AG09309 (cell line): ENCODE measurements at regions not wholly inside any gene's neighbourhood (a gene's known extent, or its start where the extent isn't known, plus 50 kb on each side); places are given as distances from the start of the nearest gene placed in this dataset.
A peak's percentile ranks its signal among the peaks of the same experiment; 100 is the strongest.

Experiments used
- DNase-seq: peaks from one replicate; pipeline ENCODE4 v3.0.0-alpha.2; 2010; ENCODE audit warnings: low read depth
- H3K4me3 ChIP-seq: 2 replicates; pipeline ENCODE4 v1.5.1; 2011; ENCODE audit warnings: mild to moderate bottlenecking, low read depth, low read length, moderate library complexity; ENCODE audit not compliant: control insufficient read depth
- CTCF ChIP-seq: IDR thresholded peaks from 2 replicates; pipeline ENCODE4 v1.5.1; 2011; ENCODE audit warnings: mild to moderate bottlenecking, low read depth, low read length, inconsistent platforms; ENCODE audit not compliant: insufficient read depth, control insufficient read depth; ENCODE audit errors: missing control alignments

GRCh38 chr5:129387944-129388343 lies 72.2 kb upstream of the ADAMTS19 start:
- no peak overlapping the region for H3K4me3 ChIP-seq
- no peak for TF ChIP-seq CTCF
- DNase-seq: no peak

- no peak for DNase-seq
- no peak overlapping the region for H3K4me3 ChIP-seq
- no peak for TF ChIP-seq CTCF
Measured at GRCh38 chr5:129392681-129393080, 67.4 kb upstream of the ADAMTS19 start.

- no peak for DNase-seq
- no peak overlapping the region for H3K4me3 ChIP-seq
- no peak for TF ChIP-seq CTCF
Measured at GRCh38 chr5:129395247-129395646, 64.9 kb upstream of the ADAMTS19 start.

- no peak for TF ChIP-seq CTCF
- no peak overlapping the region for H3K4me3 ChIP-seq
- no peak for DNase-seq
Measured at GRCh38 chr5:129398026-129398678, 61.9 kb upstream of the ADAMTS19 start.

- no peak for TF ChIP-seq CTCF
- no peak overlapping the region for H3K4me3 ChIP-seq
- DNase-seq: no peak
Measured at GRCh38 chr5:129399069-129399468, 61.0 kb upstream of the ADAMTS19 start.

- no peak for DNase-seq
- peak; percentile 9 for TF ChIP-seq CTCF
- H3K4me3 ChIP-seq: no peak overlapping the region
Measured at GRCh38 chr5:129400395-129400983, 59.6 kb upstream of the ADAMTS19 start.

- DNase-seq: no peak
- no peak overlapping the region for H3K4me3 ChIP-seq
- TF ChIP-seq CTCF: no peak
Measured at GRCh38 chr5:129405222-129405621, 54.9 kb upstream of the ADAMTS19 start.
